Transverse colon (tissue), 4 donors: ENCODE measurements at regions not wholly inside any gene's neighbourhood (a gene's known extent, or its start where the extent isn't known, plus 50 kb on each side); places are given as distances from the start of the nearest gene placed in this dataset.

ENCODE experiments used
- CTCF ChIP-seq, 5 experiments: fragments of 200-600 bp in 3 of 5; fragments of 450-650 bp in 2 of 5; sonication (generic) in 3 of 5; IDR thresholded peaks; 1 replicate in 2 of 5; 2 replicates in 3 of 5; pipeline ENCODE4 v1.5.1; 2016 to 2017; ENCODE audit warnings: antibody characterized with exemption in 5 of 5, inconsistent platforms in 3 of 5, mild to moderate bottlenecking in 2 of 5, moderate library complexity in 1 of 5
- EP300 ChIP-seq: sonication (generic); formaldehyde crosslinking; IDR thresholded peaks from one replicate; pipeline ENCODE4 v1.6.1; 2017; ENCODE audit warnings: antibody characterized with exemption, low read depth
- POLR2A ChIP-seq: fragments of 450-650 bp; IDR thresholded peaks from one replicate; pipeline ENCODE4 v1.6.1; 2016; ENCODE audit warnings: antibody characterized with exemption, mild to moderate bottlenecking, moderate library complexity
- POLR2AphosphoS5 ChIP-seq, 3 donors: sonication (generic); formaldehyde crosslinking; IDR thresholded peaks; one replicate each; pipeline ENCODE4 v1.6.1; 2016; ENCODE audit warnings: antibody characterized with exemption in 3 of 3

GRCh38 chr5:35308421-35308820 is 78.1 kb upstream of the PRLR start:
- TF ChIP-seq CTCF (IDR thresholded peaks at IDR 0.05) (no peak), POLR2A (no peak), POLR2AphosphoS5 (IDR thresholded peaks at IDR 0.05) (no peak), EP300 (no peak)
